ENCODE measurements at regions not wholly inside any gene's neighbourhood (a gene's known extent, or its start where the extent isn't known, plus 50 kb on each side); places are given as distances from the start of the nearest gene placed in this dataset.

DNA sequence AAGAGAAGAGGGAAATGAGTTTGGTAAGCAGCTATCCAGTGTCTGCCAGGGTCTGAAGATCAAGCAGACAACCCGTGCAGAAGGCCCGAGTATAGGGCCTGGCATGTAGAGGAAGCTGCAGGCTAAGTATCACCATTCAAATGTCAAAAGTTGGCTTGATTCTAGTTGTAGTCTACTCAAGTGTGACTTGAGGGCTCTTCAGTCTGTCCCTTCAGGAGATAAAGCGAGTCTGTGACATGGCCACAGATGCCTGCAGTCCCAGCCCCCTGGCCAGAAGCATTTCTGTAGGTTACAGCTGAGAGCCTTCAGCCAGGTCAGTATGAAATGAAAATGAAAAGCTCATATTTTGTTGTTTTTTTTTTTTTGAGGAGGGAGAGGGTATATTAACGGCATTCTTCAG lies 97.8 kb upstream of the EEPD1 start:
- intact Hi-C loops (cut with micrococcal nuclease; ENCODE audit: unreplicated experiment), result no loop called here
- H3K9me3 ChIP-seq (ENCODE audit: control insufficient read depth, insufficient read depth, low read depth, low read length), result no peaks in the 10 kb centered on the region
- H3K4me3 ChIP-seq (ENCODE audit: low read depth in 2 of 2, low read length in 2 of 2), result no peak overlapping the region
- no peaks in the 10 kb centered on the region for H3K4me1 ChIP-seq (ENCODE audit: control insufficient read depth, insufficient read depth, low read length)
- in situ Hi-C loops (cut with HindIII; ENCODE audit: low pct_unique_long_range_greater_than_20kb, low sequenced_read_pairs), result no loop called here
- POLR2A ChIA-PET, result no interaction called here
- CTCF ChIA-PET, result interaction anchor here (0.7 kb wide), 1 partner anchor 147 kb away, joined by 3 read pairs; no protein-coding TSS in a partner anchor
- no peak overlapping the region for H3K27ac ChIP-seq (ENCODE audit: low read length)
- H3K27me3 ChIP-seq (ENCODE audit: control insufficient read depth, insufficient read depth, low read length), result no peaks in the 10 kb centered on the region
- DNase-seq (ENCODE audit: low read depth, low spot score), result no peak
- no TSS peak for BruUV-seq (replicated peaks)
- no peak for ATAC-seq
- no peak for TF ChIP-seq SIN3A (IDR thresholded peaks at IDR 0.05; ENCODE audit: borderline replicate concordance, insufficient read depth, low read depth, low read length)
- no peak for TF ChIP-seq TCF7L2 (IDR thresholded peaks at IDR 0.05; ENCODE audit: low read depth, low read length)
- TF ChIP-seq, protein P1, sequence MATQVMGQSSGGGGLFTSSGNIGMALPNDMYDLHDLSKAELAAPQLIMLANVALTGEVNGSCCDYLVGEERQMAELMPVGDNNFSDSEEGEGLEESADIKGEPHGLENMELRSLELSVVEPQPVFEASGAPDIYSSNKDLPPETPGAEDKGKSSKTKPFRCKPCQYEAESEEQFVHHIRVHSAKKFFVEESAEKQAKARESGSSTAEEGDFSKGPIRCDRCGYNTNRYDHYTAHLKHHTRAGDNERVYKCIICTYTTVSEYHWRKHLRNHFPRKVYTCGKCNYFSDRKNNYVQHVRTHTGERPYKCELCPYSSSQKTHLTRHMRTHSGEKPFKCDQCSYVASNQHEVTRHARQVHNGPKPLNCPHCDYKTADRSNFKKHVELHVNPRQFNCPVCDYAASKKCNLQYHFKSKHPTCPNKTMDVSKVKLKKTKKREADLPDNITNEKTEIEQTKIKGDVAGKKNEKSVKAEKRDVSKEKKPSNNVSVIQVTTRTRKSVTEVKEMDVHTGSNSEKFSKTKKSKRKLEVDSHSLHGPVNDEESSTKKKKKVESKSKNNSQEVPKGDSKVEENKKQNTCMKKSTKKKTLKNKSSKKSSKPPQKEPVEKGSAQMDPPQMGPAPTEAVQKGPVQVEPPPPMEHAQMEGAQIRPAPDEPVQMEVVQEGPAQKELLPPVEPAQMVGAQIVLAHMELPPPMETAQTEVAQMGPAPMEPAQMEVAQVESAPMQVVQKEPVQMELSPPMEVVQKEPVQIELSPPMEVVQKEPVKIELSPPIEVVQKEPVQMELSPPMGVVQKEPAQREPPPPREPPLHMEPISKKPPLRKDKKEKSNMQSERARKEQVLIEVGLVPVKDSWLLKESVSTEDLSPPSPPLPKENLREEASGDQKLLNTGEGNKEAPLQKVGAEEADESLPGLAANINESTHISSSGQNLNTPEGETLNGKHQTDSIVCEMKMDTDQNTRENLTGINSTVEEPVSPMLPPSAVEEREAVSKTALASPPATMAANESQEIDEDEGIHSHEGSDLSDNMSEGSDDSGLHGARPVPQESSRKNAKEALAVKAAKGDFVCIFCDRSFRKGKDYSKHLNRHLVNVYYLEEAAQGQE (IDR thresholded peaks at IDR 0.05; ENCODE audit: insufficient read depth in 1 of 2, low read depth in 2 of 2, low read length in 1 of 2), result no peak
- TF ChIP-seq, protein P2, sequence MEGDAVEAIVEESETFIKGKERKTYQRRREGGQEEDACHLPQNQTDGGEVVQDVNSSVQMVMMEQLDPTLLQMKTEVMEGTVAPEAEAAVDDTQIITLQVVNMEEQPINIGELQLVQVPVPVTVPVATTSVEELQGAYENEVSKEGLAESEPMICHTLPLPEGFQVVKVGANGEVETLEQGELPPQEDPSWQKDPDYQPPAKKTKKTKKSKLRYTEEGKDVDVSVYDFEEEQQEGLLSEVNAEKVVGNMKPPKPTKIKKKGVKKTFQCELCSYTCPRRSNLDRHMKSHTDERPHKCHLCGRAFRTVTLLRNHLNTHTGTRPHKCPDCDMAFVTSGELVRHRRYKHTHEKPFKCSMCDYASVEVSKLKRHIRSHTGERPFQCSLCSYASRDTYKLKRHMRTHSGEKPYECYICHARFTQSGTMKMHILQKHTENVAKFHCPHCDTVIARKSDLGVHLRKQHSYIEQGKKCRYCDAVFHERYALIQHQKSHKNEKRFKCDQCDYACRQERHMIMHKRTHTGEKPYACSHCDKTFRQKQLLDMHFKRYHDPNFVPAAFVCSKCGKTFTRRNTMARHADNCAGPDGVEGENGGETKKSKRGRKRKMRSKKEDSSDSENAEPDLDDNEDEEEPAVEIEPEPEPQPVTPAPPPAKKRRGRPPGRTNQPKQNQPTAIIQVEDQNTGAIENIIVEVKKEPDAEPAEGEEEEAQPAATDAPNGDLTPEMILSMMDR (IDR thresholded peaks at IDR 0.05), result no peak
- no peak for TF ChIP-seq POLR2AphosphoS5 (IDR thresholded peaks at IDR 0.05; ENCODE audit: low read depth, low read length)
- H3K36me3 ChIP-seq (ENCODE audit: control insufficient read depth, insufficient read depth, low read length), result no peaks in the 10 kb centered on the region

- Histone ChIP-seq H3K27me3 (ENCODE audit: control insufficient read depth, insufficient read depth, low read length) (no peaks in the 10 kb centered on the region), H3K27ac (ENCODE audit: low read length) (no peak overlapping the region), H3K4me3 (ENCODE audit: low read depth in 2 of 2, low read length in 2 of 2) (no peak overlapping the region), H3K36me3 (ENCODE audit: control insufficient read depth, insufficient read depth, low read length) (no peaks in the 10 kb centered on the region), H3K4me1 (ENCODE audit: control insufficient read depth, insufficient read depth, low read length) (no peaks in the 10 kb centered on the region), H3K9me3 (ENCODE audit: control insufficient read depth, insufficient read depth, low read depth, low read length) (no peaks in the 10 kb centered on the region)
- intact Hi-C loops (cut with micrococcal nuclease; ENCODE audit: unreplicated experiment), result no loop called here
- no TSS peak for BruUV-seq (replicated peaks)
- in situ Hi-C loops (cut with HindIII; ENCODE audit: low pct_unique_long_range_greater_than_20kb, low sequenced_read_pairs), result no loop called here
- TF ChIP-seq, protein P2 (IDR thresholded peaks at IDR 0.05), result no peak
- ChIA-PET POLR2A (no interaction called here), CTCF (no interaction called here)
- no peak for ATAC-seq
- no peak for DNase-seq (ENCODE audit: low read depth, low spot score)
These were observed 95.7 kb upstream of the EEPD1 start for GRCh38 chr7:36057323-36057722.
